HCT116 (cell line): ENCODE measurements at regions not wholly inside any gene's neighbourhood (a gene's known extent, or its start where the extent isn't known, plus 50 kb on each side); places are given as distances from the start of the nearest gene placed in this dataset.

Experiments
- ATAC-seq: fragments of 200-7000 bp; cut with Tn5 transposase; 2 replicates; pipeline ENCODE4 v1.9.1; 2020; ENCODE audit warnings: mild to moderate bottlenecking, moderate library complexity
- BruUV-seq: library from RNA; stranded (reverse); fragments of 400-500 nt; replicated peaks from 2 replicates; lab custom pipeline; 2021; lab: Mats Ljungman, UMichigan
- CTCF ChIA-PET: fragments of 300-600 bp; sonication (Branson Sonifier 250); formaldehyde crosslinking; loops from one replicate; lab custom pipeline; 2021; ENCODE audit warnings: antibody characterized with exemption; lab: Charles Lee
- POLR2A ChIA-PET: fragments of 300-600, 350-600 bp; sonication (Branson Sonifier 250); formaldehyde crosslinking; loops from one replicate; lab custom pipeline; 2021; ENCODE audit warnings: antibody characterized with exemption; lab: Charles Lee
- RAD21 ChIA-PET, 2 experiments: fragments of 300-600 bp; sonication (Branson Sonifier 250); formaldehyde crosslinking; loops; one replicate each; lab custom pipeline; 2023; ENCODE audit warnings: low total read pairs in 2 of 2; ENCODE audit not compliant: uncharacterized antibody in 2 of 2, unreplicated experiment in 2 of 2, low non-redundant PET in 1 of 2; lab: Charles Lee
- DNase-seq: peaks from one replicate; pipeline ENCODE4 v3.0.0-alpha.2; 2010; ENCODE audit warnings: low read depth, low spot score
- H2AFZ ChIP-seq: fragments of 200-600 bp; shearing (Covaris generic), sonication (generic); 2 replicates; pipeline ENCODE4 v1.6.1; 2017; ENCODE audit warnings: low read depth, mixed run types, mixed read lengths, antibody characterized with exemption, low read length; ENCODE audit not compliant: poor library complexity, severe bottlenecking
- H3K27ac ChIP-seq: 2 replicates; pipeline ENCODE4 v1.5.1; 2012; ENCODE audit warnings: low read depth, low read length
- H3K27me3 ChIP-seq: fragments of 200-600 bp; sonication (generic); 2 replicates; pipeline ENCODE4 v1.6.1; 2016; ENCODE audit warnings: mixed run types, low read length, mixed read lengths; ENCODE audit not compliant: insufficient read depth
- H3K36me3 ChIP-seq, 2 experiments: fragments of 200-500 bp in 1 of 2; fragments of 200-600 bp in 1 of 2; sonication (Bioruptor generic) in 1 of 2; sonication (generic) in 1 of 2; 2 replicates each; pipeline versions ENCODE4 v1.5.1 to v1.6.1; 2014 to 2016; ENCODE audit warnings: low read length in 2 of 2, inconsistent platforms in 1 of 2, mixed read lengths in 1 of 2, mixed run types in 1 of 2; ENCODE audit not compliant: insufficient read depth in 2 of 2, control insufficient read depth in 1 of 2
- H3K4me1 ChIP-seq, 2 experiments: fragments of 200-600 bp in 1 of 2; sonication (generic) in 1 of 2; 2 replicates each; pipeline versions ENCODE4 v1.5.1 to v1.6.1; 2012 to 2017; ENCODE audit warnings: low read length in 2 of 2, inconsistent platforms in 1 of 2, mild to moderate bottlenecking in 1 of 2, mixed read lengths in 1 of 2, mixed run types in 1 of 2, moderate library complexity in 1 of 2; ENCODE audit not compliant: insufficient read depth in 2 of 2, control insufficient read depth in 1 of 2
- H3K4me2 ChIP-seq: fragments of 200-600 bp; sonication (generic); 2 replicates; pipeline ENCODE4 v1.6.1; 2017; ENCODE audit warnings: mixed run types, low read length, mixed read lengths
- H3K4me3 ChIP-seq, 2 experiments: fragments of 200-600 bp in 1 of 2; sonication (generic) in 1 of 2; replicated peaks in 1 of 2; 2 replicates each; pipeline ENCODE4 v1.5.1; 2011 to 2016; ENCODE audit warnings: low read length in 2 of 2, control low read depth in 1 of 2, low read depth in 1 of 2, mild to moderate bottlenecking in 1 of 2, mixed read lengths in 1 of 2, mixed run types in 1 of 2
- H3K79me2 ChIP-seq: fragments of 200-600 bp; sonication (generic); 2 replicates; pipeline ENCODE4 v1.6.1; 2017; ENCODE audit warnings: mild to moderate bottlenecking, mixed run types, low read length, moderate library complexity, mixed read lengths; ENCODE audit not compliant: insufficient read depth
- H3K9ac ChIP-seq: fragments of 200-600 bp; sonication (generic); 2 replicates; pipeline ENCODE4 v1.6.1; 2016; ENCODE audit warnings: low read length, mixed read lengths
- H3K9me2 ChIP-seq: fragments of 200-600 bp; sonication (generic), shearing (Covaris generic); 2 replicates; pipeline ENCODE4 v1.6.1; 2017; ENCODE audit warnings: mixed run types, mild to moderate bottlenecking, moderate library complexity; ENCODE audit not compliant: insufficient read depth
- H3K9me3 ChIP-seq, 2 experiments: fragments of 200-500 bp in 1 of 2; fragments of 200-600 bp in 1 of 2; sonication (Bioruptor generic) in 1 of 2; sonication (generic) in 1 of 2; 2 replicates each; pipeline ENCODE4 v1.6.1; 2014 to 2017; ENCODE audit warnings: low read length in 2 of 2, mixed read lengths in 2 of 2, inconsistent platforms in 1 of 2, low read depth in 1 of 2, mild to moderate bottlenecking in 1 of 2, mixed run types in 1 of 2, moderate library complexity in 1 of 2; ENCODE audit not compliant: control insufficient read depth in 1 of 2, insufficient read depth in 1 of 2
- H4K20me1 ChIP-seq: fragments of 200-600 bp; sonication (generic), shearing (Covaris generic); 2 replicates; pipeline ENCODE4 v1.6.1; 2017; ENCODE audit warnings: mixed run types, mild to moderate bottlenecking, moderate library complexity; ENCODE audit not compliant: insufficient read depth
- CBX3 ChIP-seq: IDR thresholded peaks from 2 replicates; pipeline ENCODE4 v1.6.1; 2012; ENCODE audit warnings: low read depth
- CEBPB ChIP-seq: IDR thresholded peaks from 2 replicates; pipeline ENCODE4 v1.6.1; 2012; ENCODE audit warnings: low read depth
- EGR1 ChIP-seq: IDR thresholded peaks from 2 replicates; pipeline ENCODE4 v1.6.1; 2012; ENCODE audit warnings: low read depth
- ELF1 ChIP-seq: IDR thresholded peaks from 2 replicates; pipeline ENCODE4 v1.6.1; 2012; ENCODE audit warnings: low read depth, borderline replicate concordance
- EZH2 ChIP-seq: fragments of 200-600 bp; sonication (generic); IDR thresholded peaks from 2 replicates; pipeline ENCODE4 v1.6.1; 2017; ENCODE audit warnings: antibody characterized with exemption, mixed run types
- EZH2phosphoT487 ChIP-seq: fragments of 200-600 bp; IDR thresholded peaks from 2 replicates; pipeline ENCODE4 v1.6.1; 2018; ENCODE audit warnings: antibody characterized with exemption, borderline replicate concordance
- FOSL1 ChIP-seq: IDR thresholded peaks from 2 replicates; pipeline ENCODE4 v1.6.1; 2012; ENCODE audit warnings: low read depth
- JUND ChIP-seq: IDR thresholded peaks from 2 replicates; pipeline ENCODE4 v1.6.1; 2012
- MAX ChIP-seq: IDR thresholded peaks from 2 replicates; pipeline ENCODE4 v1.6.1; 2012
- POLR2A ChIP-seq: IDR thresholded peaks from 2 replicates; pipeline ENCODE4 v1.7.0; 2011; ENCODE audit warnings: borderline replicate concordance; ENCODE audit not compliant: insufficient read depth, insufficient read length; ENCODE audit errors: extremely low read depth
- POLR2AphosphoS5 ChIP-seq: IDR thresholded peaks from 2 replicates; pipeline ENCODE4 v1.6.1; 2011; ENCODE audit warnings: mild to moderate bottlenecking, low read depth, low read length, moderate library complexity
- RAD21 ChIP-seq: IDR thresholded peaks from 2 replicates; pipeline ENCODE4 v1.6.1; 2012; ENCODE audit warnings: low read depth, mild to moderate bottlenecking
- REST ChIP-seq: IDR thresholded peaks from 2 replicates; pipeline ENCODE4 v1.6.1; 2012; ENCODE audit warnings: low read depth
- TCF7L2 ChIP-seq: IDR thresholded peaks from 2 replicates; pipeline ENCODE4 v1.7.0; 2011; ENCODE audit warnings: borderline replicate concordance, inconsistent platforms; ENCODE audit not compliant: insufficient read depth, insufficient read length; ENCODE audit errors: extremely low read depth
- YY1 ChIP-seq: IDR thresholded peaks from 2 replicates; pipeline ENCODE4 v1.6.1; 2011; ENCODE audit warnings: low read length, low read depth, moderate library complexity, mild to moderate bottlenecking; ENCODE audit not compliant: insufficient replicate concordance; ENCODE audit errors: extremely low read depth
- ZBTB33 ChIP-seq: IDR thresholded peaks from 2 replicates; pipeline ENCODE4 v1.6.1; 2011; ENCODE audit warnings: mild to moderate bottlenecking, low read length, moderate library complexity; ENCODE audit not compliant: insufficient replicate concordance; ENCODE audit errors: extremely low read depth
- ZFX ChIP-seq: fragments of 450-650 bp; IDR thresholded peaks from 2 replicates; pipeline ENCODE4 v1.6.1; 2017
- intact Hi-C: fragments of 100-400 bp; cut with micrococcal nuclease; formaldehyde crosslinking; loops from 2 replicates; pipeline ENCODE4 v1.10.0; 2022
- TF ChIP-seq, protein P1 (sequence below): IDR thresholded peaks from 2 replicates; pipeline ENCODE4 v1.6.1; 2012

DNA sequence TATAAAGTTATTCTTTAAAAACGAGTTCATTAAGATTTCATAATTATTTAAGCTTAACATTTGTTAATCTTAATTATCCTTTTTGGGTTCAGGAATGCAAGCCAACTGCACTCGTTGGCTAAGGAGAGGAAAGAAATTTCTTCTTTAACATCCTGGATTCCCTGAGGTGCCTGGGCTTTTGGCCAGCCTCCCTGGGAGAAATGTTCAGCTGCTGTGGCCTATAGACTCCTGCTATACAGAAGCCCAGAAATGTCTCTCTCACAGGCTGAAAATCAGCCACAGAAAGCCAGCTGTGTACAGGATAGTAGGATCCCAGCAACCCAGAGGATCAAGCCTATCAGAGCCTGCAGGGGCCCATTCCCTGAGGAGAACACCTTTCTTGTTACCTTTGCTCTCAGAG, 430.3 kb downstream of the XIRP2 start:
- DNase-seq, result no peak
- no peak for TF ChIP-seq POLR2AphosphoS5
- no peak for TF ChIP-seq POLR2A
- TF ChIP-seq EZH2, result no peak
- TF ChIP-seq TCF7L2, result no peak
- no peak for TF ChIP-seq FOSL1
- TF ChIP-seq JUND, result no peak
- TF ChIP-seq ELF1, result no peak
- TF ChIP-seq CEBPB, result no peak
- TF ChIP-seq EZH2phosphoT487, result no peak
- no peak for TF ChIP-seq ZBTB33
- TF ChIP-seq, protein P1, sequence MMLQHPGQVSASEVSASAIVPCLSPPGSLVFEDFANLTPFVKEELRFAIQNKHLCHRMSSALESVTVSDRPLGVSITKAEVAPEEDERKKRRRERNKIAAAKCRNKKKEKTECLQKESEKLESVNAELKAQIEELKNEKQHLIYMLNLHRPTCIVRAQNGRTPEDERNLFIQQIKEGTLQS, result no peak
- no peak for TF ChIP-seq EGR1
- TF ChIP-seq CBX3, result no peak
- no peak for TF ChIP-seq REST
- no peak for TF ChIP-seq RAD21
- TF ChIP-seq MAX, result no peak
- no peak for TF ChIP-seq ZFX
- no peak for TF ChIP-seq YY1
- TF ChIP-seq, all 23 proteins: peak for 0
- no peaks in the 10 kb centered on the region for H3K9me2 ChIP-seq
- CTCF ChIA-PET, result no interaction called here
- H3K9ac ChIP-seq, result no peak overlapping the region
- no peak for ATAC-seq
- POLR2A ChIA-PET, result no interaction called here
- H3K36me3 ChIP-seq, result no peaks in the 10 kb centered on the region
- intact Hi-C loops, result no loop called here
- H3K79me2 ChIP-seq, result no peaks in the 10 kb centered on the region
- no peak overlapping the region for H2AFZ ChIP-seq
- RAD21 ChIA-PET, result no interaction called here
- no peaks in the 10 kb centered on the region for H3K9me3 ChIP-seq
- no peaks in the 10 kb centered on the region for H3K27me3 ChIP-seq
- no peak overlapping the region for H3K27ac ChIP-seq
- H3K4me2 ChIP-seq, result no peak overlapping the region
- H4K20me1 ChIP-seq, result no peaks in the 10 kb centered on the region
- no peaks in the 10 kb centered on the region for H3K4me1 ChIP-seq
- BruUV-seq, result no TSS peak
- H3K4me3 ChIP-seq, result no peak overlapping the region
